ENCODE measurements at regions not wholly inside any gene's neighbourhood (a gene's known extent, or its start where the extent isn't known, plus 50 kb on each side); places are given as distances from the start of the nearest gene placed in this dataset.

DNA sequence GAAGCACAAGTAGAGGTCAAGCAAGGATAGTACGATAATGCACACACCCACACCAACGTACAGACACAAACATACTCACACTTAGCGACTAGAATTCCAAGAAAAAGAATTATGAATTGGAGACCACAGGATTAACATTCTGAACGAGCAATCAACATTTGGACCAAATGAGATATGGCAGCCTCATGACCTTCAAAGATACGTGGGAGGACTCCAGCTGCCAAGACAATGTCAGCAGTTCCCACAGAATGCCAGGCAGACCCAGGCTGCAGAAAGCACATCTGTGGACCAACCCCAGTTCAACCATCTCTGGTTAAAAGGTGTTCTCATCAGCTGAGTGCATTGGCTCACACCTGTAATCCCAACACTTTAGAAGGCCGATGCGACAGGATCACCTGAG is 187.6 kb upstream of the GRAMD2B start:
- TF ChIP-seq, protein P1, sequence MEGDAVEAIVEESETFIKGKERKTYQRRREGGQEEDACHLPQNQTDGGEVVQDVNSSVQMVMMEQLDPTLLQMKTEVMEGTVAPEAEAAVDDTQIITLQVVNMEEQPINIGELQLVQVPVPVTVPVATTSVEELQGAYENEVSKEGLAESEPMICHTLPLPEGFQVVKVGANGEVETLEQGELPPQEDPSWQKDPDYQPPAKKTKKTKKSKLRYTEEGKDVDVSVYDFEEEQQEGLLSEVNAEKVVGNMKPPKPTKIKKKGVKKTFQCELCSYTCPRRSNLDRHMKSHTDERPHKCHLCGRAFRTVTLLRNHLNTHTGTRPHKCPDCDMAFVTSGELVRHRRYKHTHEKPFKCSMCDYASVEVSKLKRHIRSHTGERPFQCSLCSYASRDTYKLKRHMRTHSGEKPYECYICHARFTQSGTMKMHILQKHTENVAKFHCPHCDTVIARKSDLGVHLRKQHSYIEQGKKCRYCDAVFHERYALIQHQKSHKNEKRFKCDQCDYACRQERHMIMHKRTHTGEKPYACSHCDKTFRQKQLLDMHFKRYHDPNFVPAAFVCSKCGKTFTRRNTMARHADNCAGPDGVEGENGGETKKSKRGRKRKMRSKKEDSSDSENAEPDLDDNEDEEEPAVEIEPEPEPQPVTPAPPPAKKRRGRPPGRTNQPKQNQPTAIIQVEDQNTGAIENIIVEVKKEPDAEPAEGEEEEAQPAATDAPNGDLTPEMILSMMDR (conservative IDR thresholded peaks at IDR 0.05; ENCODE audit: low read depth, low read length), result no peak
- TF ChIP-seq EZH2 (IDR thresholded peaks at IDR 0.05; ENCODE audit: low read length, unreplicated experiment), result no peak
